Astrocyte (in vitro differentiated cells and primary cell): ENCODE measurements at regions not wholly inside any gene's neighbourhood (a gene's known extent, or its start where the extent isn't known, plus 50 kb on each side); places are given as distances from the start of the nearest gene placed in this dataset.

Source experiments
- EZH2 ChIP-seq: IDR thresholded peaks from 2 replicates; pipeline ENCODE4 v1.6.1; 2012; ENCODE audit warnings: mild to moderate bottlenecking, low read length, inconsistent platforms; ENCODE audit not compliant: insufficient read depth
- TF ChIP-seq, protein P1 (sequence below): IDR thresholded peaks from 2 replicates; pipeline ENCODE4 v1.5.1; 2011; ENCODE audit warnings: low read depth, mild to moderate bottlenecking, inconsistent platforms, low read length, moderate library complexity; ENCODE audit not compliant: insufficient read depth

- TF ChIP-seq, protein P1, sequence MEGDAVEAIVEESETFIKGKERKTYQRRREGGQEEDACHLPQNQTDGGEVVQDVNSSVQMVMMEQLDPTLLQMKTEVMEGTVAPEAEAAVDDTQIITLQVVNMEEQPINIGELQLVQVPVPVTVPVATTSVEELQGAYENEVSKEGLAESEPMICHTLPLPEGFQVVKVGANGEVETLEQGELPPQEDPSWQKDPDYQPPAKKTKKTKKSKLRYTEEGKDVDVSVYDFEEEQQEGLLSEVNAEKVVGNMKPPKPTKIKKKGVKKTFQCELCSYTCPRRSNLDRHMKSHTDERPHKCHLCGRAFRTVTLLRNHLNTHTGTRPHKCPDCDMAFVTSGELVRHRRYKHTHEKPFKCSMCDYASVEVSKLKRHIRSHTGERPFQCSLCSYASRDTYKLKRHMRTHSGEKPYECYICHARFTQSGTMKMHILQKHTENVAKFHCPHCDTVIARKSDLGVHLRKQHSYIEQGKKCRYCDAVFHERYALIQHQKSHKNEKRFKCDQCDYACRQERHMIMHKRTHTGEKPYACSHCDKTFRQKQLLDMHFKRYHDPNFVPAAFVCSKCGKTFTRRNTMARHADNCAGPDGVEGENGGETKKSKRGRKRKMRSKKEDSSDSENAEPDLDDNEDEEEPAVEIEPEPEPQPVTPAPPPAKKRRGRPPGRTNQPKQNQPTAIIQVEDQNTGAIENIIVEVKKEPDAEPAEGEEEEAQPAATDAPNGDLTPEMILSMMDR = no peak
- TF ChIP-seq EZH2 = no peak
Observed at GRCh38 chr18:11383381-11383780, 226.0 kb upstream of the SLC35G4 start.
